ENCODE measurements at regions not wholly inside any gene's neighbourhood (a gene's known extent, or its start where the extent isn't known, plus 50 kb on each side); places are given as distances from the start of the nearest gene placed in this dataset.

GRCh38 chr1:67557696-67558448 lies 127.1 kb upstream of the GADD45A start (continued):
- TF ChIP-seq TCF7 (CRISPR knock-in tag; IDR thresholded peaks at IDR 0.05; ENCODE audit: low read depth) (no peak), GRHL2 (CRISPR knock-in tag; IDR thresholded peaks at IDR 0.05; ENCODE audit: insufficient replicate concordance, severe bottlenecking) (no peak), ATF6 (CRISPR knock-in tag; IDR thresholded peaks at IDR 0.05) (no peak), MLX (CRISPR knock-in tag; IDR thresholded peaks at IDR 0.05) (no peak), PRDM15 (CRISPR knock-in tag; IDR thresholded peaks at IDR 0.05) (no peak), TP53 (CRISPR knock-in tag; IDR thresholded peaks at IDR 0.05) (no peak), ATF1 (CRISPR knock-in tag; IDR thresholded peaks at IDR 0.05) (no peak), CREB1 (CRISPR knock-in tag; IDR thresholded peaks at IDR 0.05) (no peak)

GRCh38 chr1:67558449-67559193 lies 126.4 kb upstream of the GADD45A start:
- ATAC-seq = no peak
- no peak for TF ChIP-seq ATF6 (CRISPR knock-in tag; IDR thresholded peaks at IDR 0.05)
- 0 out of 2 replicates have a peak, but pooled peaks have one; percentile 65 for TF ChIP-seq GTF2I (CRISPR knock-in tag; conservative IDR thresholded peaks at IDR 0.05)
- Mint-ChIP-seq H3K36me3 (no peaks in the 10 kb centered on the region), H3K4me1 (peaks cover 3% of the 10 kb centered on the region; the same call in 1 of the 2 replicates), H3K9me3 (no peaks in the 10 kb centered on the region), H3K27ac (no peak overlapping the region), H3K27me3 (ENCODE audit: low read depth) (no peaks in the 10 kb centered on the region), H3K4me3 (no peak overlapping the region)
- no peak for DNase-seq (ENCODE audit: low spot score)
- ChIA-PET POLR2A (interaction anchor here (0.6 kb wide), 1 partner anchor 25 kb away, joined by 4 read pairs; no protein-coding TSS in a partner anchor), CTCF (interaction anchor here (0.6 to 6.8 kb wide), 8 partner anchors 23 to 213 kb away, joined by 3 to 108 read pairs (median 4); no protein-coding TSS in a partner anchor)

- H3K27me3 Mint-ChIP-seq (ENCODE audit: low read depth) = no peaks in the 10 kb centered on the region
- H3K9me3 Mint-ChIP-seq = peaks cover 6% of the 10 kb centered on the region
- DNase-seq (ENCODE audit: low spot score) (peak; percentile 16), ATAC-seq (peak; percentile 8)
- CTCF ChIA-PET = interaction anchor here (1.7 to 6.8 kb wide), 2 partner anchors 24 to 200 kb away, joined by 4 to 108 read pairs; no protein-coding TSS in a partner anchor
- H3K27ac Mint-ChIP-seq = no peak overlapping the region
- POLR2A ChIA-PET = interaction anchor here (0.6 kb wide), 1 partner anchor 25 kb away, joined by 4 read pairs; no protein-coding TSS in a partner anchor
- H3K4me1 Mint-ChIP-seq = peaks cover 3% of the 10 kb centered on the region; the same call in 1 of the 2 replicates
- no peaks in the 10 kb centered on the region for H3K36me3 Mint-ChIP-seq
- H3K4me3 Mint-ChIP-seq = no peak overlapping the region
- TF ChIP-seq MAX (CRISPR knock-in tag; IDR thresholded peaks at IDR 0.05) (no peak), USF2 (CRISPR knock-in tag; IDR thresholded peaks at IDR 0.05) (no peak), ETV6 (CRISPR knock-in tag; IDR thresholded peaks at IDR 0.05) (no peak), AR (CRISPR knock-in tag; IDR thresholded peaks at IDR 0.05) (no peak), NFE2L1 (CRISPR knock-in tag; IDR thresholded peaks at IDR 0.05) (no peak), FOXP4 (CRISPR knock-in tag; IDR thresholded peaks at IDR 0.05) (no peak)
Measured at GRCh38 chr1:67559222-67559700, 125.7 kb upstream of the GADD45A start.
